Liver (tissue), 8 donors: ENCODE measurements at regions not wholly inside any gene's neighbourhood (a gene's known extent, or its start where the extent isn't known, plus 50 kb on each side); places are given as distances from the start of the nearest gene placed in this dataset.

Experiments used
- DNase-seq: peaks from one replicate; pipeline ENCODE4 v3.0.0-alpha.2; 2017; ENCODE audit warnings: low spot score
- H3K27ac ChIP-seq, 2 donors: one replicate each; pipeline ENCODE4 v1.7.0; 2013; ENCODE audit warnings: inconsistent platforms in 2 of 2, low read length in 2 of 2, control low read depth in 1 of 2, low read depth in 1 of 2, mild to moderate bottlenecking in 1 of 2
- H3K27me3 ChIP-seq, 4 donors: one replicate each; pipeline versions ENCODE4 v1.6.1 to v1.7.0; 2013; ENCODE audit warnings: low read length in 3 of 4, inconsistent platforms in 1 of 4, mild to moderate bottlenecking in 1 of 4, moderate library complexity in 1 of 4; ENCODE audit not compliant: control insufficient read depth in 4 of 4, insufficient read depth in 4 of 4
- H3K36me3 ChIP-seq, 4 donors: one replicate each; pipeline versions ENCODE4 v1.6.1 to v1.7.0; 2013; ENCODE audit warnings: low read length in 3 of 4, mild to moderate bottlenecking in 3 of 4, low read depth in 1 of 4, moderate library complexity in 1 of 4; ENCODE audit not compliant: control insufficient read depth in 4 of 4, insufficient read depth in 3 of 4
- H3K4me1 ChIP-seq, 4 donors: one replicate each; pipeline versions ENCODE4 v1.6.1 to v1.7.0; 2013; ENCODE audit warnings: low read length in 3 of 4, mild to moderate bottlenecking in 3 of 4, moderate library complexity in 1 of 4; ENCODE audit not compliant: control insufficient read depth in 4 of 4, insufficient read depth in 4 of 4
- H3K4me3 ChIP-seq, 3 donors: one replicate each; pipeline versions ENCODE4 v1.6.1 to v1.7.0; 2013; ENCODE audit warnings: low read length in 3 of 3, control low read depth in 1 of 3, low read depth in 1 of 3, mild to moderate bottlenecking in 1 of 3
- H3K9ac ChIP-seq, 2 donors: one replicate each; pipeline ENCODE4 v1.7.0; 2013; ENCODE audit warnings: low read length in 2 of 2, mild to moderate bottlenecking in 2 of 2, moderate library complexity in 2 of 2, control low read depth in 1 of 2, low read depth in 1 of 2
- H3K9me3 ChIP-seq, 4 donors: one replicate each; pipeline versions ENCODE4 v1.6.1 to v1.7.0; 2013; ENCODE audit warnings: low read length in 3 of 4; ENCODE audit not compliant: control insufficient read depth in 4 of 4
- CTCF ChIP-seq: fragments of 150-350 bp; IDR thresholded peaks from 2 replicates; pipeline ENCODE4 v1.5.1; 2017; ENCODE audit warnings: improper control_type of control experiment, low read depth, low read length; ENCODE audit not compliant: missing input control
- FOXA1 ChIP-seq: IDR thresholded peaks from 2 replicates; pipeline ENCODE4 v1.6.1; 2016; ENCODE audit warnings: antibody characterized with exemption
- FOXA2 ChIP-seq: IDR thresholded peaks from 2 replicates; pipeline ENCODE4 v1.6.1; 2016; ENCODE audit warnings: antibody characterized with exemption
- GABPA ChIP-seq, 2 donors: IDR thresholded peaks in 1 of 2; conservative IDR thresholded peaks in 1 of 2; 2 replicates each; pipeline ENCODE4 v1.6.1; 2016; ENCODE audit warnings: antibody characterized with exemption in 2 of 2, mild to moderate bottlenecking in 1 of 2, moderate library complexity in 1 of 2
- HNF4A ChIP-seq, 2 donors: conservative IDR thresholded peaks; 2 replicates each; pipeline ENCODE4 v1.6.1; 2016; ENCODE audit warnings: antibody characterized with exemption in 2 of 2, mild to moderate bottlenecking in 2 of 2
- HNF4G ChIP-seq: IDR thresholded peaks from 2 replicates; pipeline ENCODE4 v1.6.1; 2016; ENCODE audit warnings: antibody characterized with exemption
- JUND ChIP-seq, 2 donors: IDR thresholded peaks; 2 replicates each; pipeline ENCODE4 v1.6.1; 2016; ENCODE audit warnings: antibody characterized with exemption in 2 of 2
- NR2F2 ChIP-seq: IDR thresholded peaks from 2 replicates; pipeline ENCODE4 v1.6.1; 2016; ENCODE audit warnings: antibody characterized with exemption
- REST ChIP-seq: IDR thresholded peaks from 2 replicates; pipeline ENCODE4 v1.6.1; 2016; ENCODE audit warnings: antibody characterized with exemption, mild to moderate bottlenecking
- SP1 ChIP-seq: IDR thresholded peaks from 2 replicates; pipeline ENCODE4 v1.6.1; 2018; ENCODE audit warnings: antibody characterized with exemption, mild to moderate bottlenecking
- YY1 ChIP-seq: IDR thresholded peaks from 2 replicates; pipeline ENCODE4 v1.6.1; 2016; ENCODE audit warnings: antibody characterized with exemption, mild to moderate bottlenecking
- WGBS: extraction: QIAGEN DNeasy Blood & Tissue Kit; methylation state at CpG from one replicate; pipeline ENCODE4 v1.1.7; 2013; 5-methylcytosine and 5-hydroxymethylcytosine counted together
- TF ChIP-seq, protein P1 (sequence below): IDR thresholded peaks from 2 replicates; pipeline ENCODE4 v1.6.1; 2016; ENCODE audit warnings: antibody characterized with exemption
- donor health status: healthy.
- donor health status: healthy.
- donor health status: healthy.
- donor health status: healthy.
- donor health status: healthy.

GRCh38 chr5:112511920-112512319, 92.8 kb upstream of the EPB41L4A start:
- H3K4me3 ChIP-seq, result no peak overlapping the region
- TF ChIP-seq SP1 (peak; percentile 32), HNF4G (no peak), NR2F2 (no peak), HNF4A (conservative IDR thresholded peaks at IDR 0.05) (peak; percentile 6 to 30), REST (no peak), FOXA1 (no peak)
- H3K36me3 ChIP-seq, result no peaks in the 10 kb centered on the region
- no peak overlapping the region for H3K27ac ChIP-seq
- H3K9me3 ChIP-seq, result no peaks in the 10 kb centered on the region
- H3K4me1 ChIP-seq, result no peaks in the 10 kb centered on the region
- H3K27me3 ChIP-seq, result no peaks in the 10 kb centered on the region
- no peak for DNase-seq
- H3K9ac ChIP-seq, result no peak overlapping the region

GRCh38 chr5:112512901-112513300, 93.8 kb upstream of the EPB41L4A start:
- 67% methylated on average over 2 of the region's 2 CpGs for WGBS
- Histone ChIP-seq H3K27ac (no peak overlapping the region), H3K36me3 (no peaks in the 10 kb centered on the region), H3K9me3 (no peaks in the 10 kb centered on the region), H3K27me3 (no peaks in the 10 kb centered on the region), H3K4me3 (no peak overlapping the region), H3K9ac (no peak overlapping the region), H3K4me1 (no peaks in the 10 kb centered on the region)
- no peak for DNase-seq
- TF ChIP-seq SP1 (no peak), CTCF (no peak), JUND (IDR thresholded peaks at IDR 0.05) (no peak), HNF4A (conservative IDR thresholded peaks at IDR 0.05) (no peak), HNF4G (no peak), FOXA2 (no peak), FOXA1 (no peak), YY1 (no peak), GABPA (IDR thresholded peaks at IDR 0.05 in 1 of 2, conservative IDR thresholded peaks at IDR 0.05 in 1 of 2) (no peak), REST (no peak)
- TF ChIP-seq, protein P1, sequence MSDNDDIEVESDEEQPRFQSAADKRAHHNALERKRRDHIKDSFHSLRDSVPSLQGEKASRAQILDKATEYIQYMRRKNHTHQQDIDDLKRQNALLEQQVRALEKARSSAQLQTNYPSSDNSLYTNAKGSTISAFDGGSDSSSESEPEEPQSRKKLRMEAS, result no peak
